NCI-H2029 treated with DMSO at 0.1 percent for 48 hours (cell line): ENCODE measurements at regions not wholly inside any gene's neighbourhood (a gene's known extent, or its start where the extent isn't known, plus 50 kb on each side); places are given as distances from the start of the nearest gene placed in this dataset.
"Not testable (repeated sequence)": the region's sequence is repeated elsewhere in the genome, so short reads cannot be mapped to it uniquely, and the experiment has no call there.

Experiments
- DNase-seq: peaks from one replicate; lab custom pipeline; 2025; lab: John Stamatoyannopoulos, UW

GRCh38 chr6:14292119-14292518 lies 174.5 kb downstream of the CD83 start:
- DNase-seq = peak; percentile 91

GRCh38 chr6:14294270-14294951 lies 176.8 kb downstream of the CD83 start:
- DNase-seq = peak; percentile 100

GRCh38 chr6:14296698-14297097 lies 179.1 kb downstream of the CD83 start:
- not testable (repeated sequence) for DNase-seq

DNA sequence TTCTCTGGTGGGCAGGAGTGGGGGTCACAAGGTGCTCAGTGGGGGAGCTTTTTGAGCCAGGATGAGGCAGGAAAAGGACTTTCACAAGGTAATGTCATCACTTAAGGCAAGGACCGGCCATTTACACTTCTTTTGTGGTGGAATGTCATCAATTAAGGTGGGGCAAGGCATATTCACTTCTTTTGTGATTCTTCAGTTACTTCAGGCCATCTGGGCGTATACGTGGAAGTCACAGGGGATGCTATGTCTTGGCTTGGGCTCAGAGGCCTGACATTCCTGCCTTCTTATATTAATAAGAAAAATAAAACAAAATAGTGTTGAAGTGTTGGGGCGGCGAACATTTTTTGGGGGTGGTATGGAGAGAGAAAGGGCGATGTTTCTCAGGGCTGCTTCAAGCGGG lies 179.5 kb downstream of the CD83 start:
- DNase-seq = not testable (repeated sequence)

- not testable (repeated sequence) for DNase-seq
Measured at GRCh38 chr6:14300189-14300588, 182.6 kb downstream of the CD83 start.

- not testable (repeated sequence) for DNase-seq
Measured at GRCh38 chr6:14300721-14301120, 183.1 kb downstream of the CD83 start.

DNA sequence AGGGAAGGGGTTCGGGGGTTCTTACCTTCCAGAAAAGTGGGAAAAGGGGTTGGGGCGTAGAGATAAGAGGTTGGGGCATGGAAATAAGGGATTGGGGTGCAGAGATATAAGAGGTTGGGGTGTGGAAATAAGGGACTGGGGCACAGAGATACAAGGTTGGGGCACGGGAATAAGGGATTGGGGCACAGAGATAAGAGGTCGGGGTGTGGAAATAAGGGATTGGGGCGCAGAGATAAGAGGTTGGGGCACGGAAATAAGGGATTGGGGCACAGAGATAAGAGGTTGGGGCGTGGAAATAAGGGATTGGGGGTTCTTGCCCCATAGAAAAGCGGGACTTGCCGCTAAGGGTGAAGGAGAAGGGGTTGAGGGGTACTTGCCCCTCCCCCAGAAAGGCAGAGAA lies 183.9 kb downstream of the CD83 start:
- DNase-seq = not testable (repeated sequence)

- DNase-seq = no peak
Measured at GRCh38 chr6:14305131-14305530, 187.6 kb downstream of the CD83 start.

DNA sequence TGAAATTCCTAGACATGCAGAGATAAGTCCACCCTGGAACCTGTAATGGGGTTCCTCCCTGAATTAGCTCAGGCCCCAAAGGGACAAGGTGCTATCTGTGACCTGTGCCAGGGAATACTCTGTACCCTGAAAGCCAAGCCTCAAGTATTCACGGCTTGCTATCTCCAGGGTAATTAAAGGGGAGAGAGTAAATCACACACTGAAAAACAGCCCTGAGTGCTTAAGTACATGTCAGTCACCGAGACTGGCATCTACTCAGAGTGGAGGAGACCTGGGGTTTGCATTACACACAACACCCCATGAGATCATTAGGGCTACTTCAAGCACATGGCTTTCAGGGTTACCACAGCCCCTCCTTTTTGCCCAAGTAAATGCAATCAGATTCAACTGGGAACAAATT lies 188.1 kb downstream of the CD83 start:
- no peak for DNase-seq

DNA sequence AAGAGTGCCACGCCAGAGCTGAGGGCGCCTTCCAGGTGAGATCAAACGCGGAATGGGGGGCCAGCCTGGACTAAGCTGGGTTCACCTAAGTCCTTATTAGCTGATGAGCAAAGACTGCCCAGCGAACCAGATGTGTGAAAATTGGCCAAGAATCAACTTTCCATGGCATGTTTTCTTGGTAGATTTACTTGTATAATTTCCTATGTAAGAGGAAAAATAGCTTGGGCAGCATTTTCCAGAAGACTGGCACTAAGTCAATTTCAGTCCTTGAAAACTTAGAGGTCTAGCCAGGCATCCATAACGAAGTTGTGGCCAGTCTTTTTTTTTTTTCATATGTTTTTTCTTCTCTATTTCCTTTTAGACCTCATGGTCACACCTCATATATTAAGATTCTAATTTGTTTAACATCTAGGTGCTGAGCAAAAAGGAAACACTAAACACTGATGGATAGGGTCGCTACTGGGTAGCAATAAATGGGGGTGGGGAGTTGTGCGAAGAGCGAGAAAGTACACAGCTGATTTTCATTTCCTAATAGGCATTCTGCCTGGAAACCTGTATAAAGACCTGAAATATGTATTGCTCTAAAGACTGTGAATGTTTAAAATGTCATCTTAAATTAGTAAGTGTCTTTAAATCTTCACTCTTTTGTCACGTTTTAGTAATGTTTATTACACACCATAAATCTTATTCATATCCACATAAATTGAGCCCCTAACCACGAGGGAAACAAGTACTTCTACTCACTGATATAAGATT lies 188.8 kb downstream of the CD83 start:
- DNase-seq = no peak

DNA sequence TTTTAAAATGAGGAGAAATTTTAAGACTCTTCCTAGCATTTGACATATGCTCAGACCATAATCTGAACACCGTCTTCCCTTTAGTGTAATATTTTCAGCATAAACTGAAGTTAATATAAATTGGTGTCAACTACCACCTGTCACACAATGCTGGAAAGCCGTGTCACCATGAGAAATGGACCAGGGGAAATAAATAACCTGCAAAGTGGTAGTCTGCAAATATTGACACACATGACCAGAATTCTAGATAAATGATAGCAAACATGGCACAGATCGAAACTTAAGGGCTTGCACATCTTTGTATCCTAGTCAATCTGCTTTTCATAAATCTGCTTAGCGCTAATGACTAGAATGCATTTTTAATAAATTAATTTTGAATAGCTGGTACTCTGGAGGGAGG lies 191.9 kb downstream of the CD83 start:
- DNase-seq = peak; percentile 73

GRCh38 chr6:14309951-14310445 lies 192.4 kb downstream of the CD83 start:
- no peak for DNase-seq

GRCh38 chr6:14310960-14311359 lies 193.4 kb downstream of the CD83 start:
- no peak for DNase-seq

- DNase-seq = no peak
Measured at GRCh38 chr6:14312587-14312986, 195.0 kb downstream of the CD83 start.

- DNase-seq = no peak
Measured at GRCh38 chr6:14313248-14313647, 195.7 kb downstream of the CD83 start.

- no peak for DNase-seq
Measured at GRCh38 chr6:14315353-14315752, 197.8 kb downstream of the CD83 start.

- no peak for DNase-seq
Measured at GRCh38 chr6:14316651-14317386, 199.2 kb downstream of the CD83 start.

GRCh38 chr6:14317387-14317970 lies 199.9 kb downstream of the CD83 start:
- DNase-seq = no peak

DNA sequence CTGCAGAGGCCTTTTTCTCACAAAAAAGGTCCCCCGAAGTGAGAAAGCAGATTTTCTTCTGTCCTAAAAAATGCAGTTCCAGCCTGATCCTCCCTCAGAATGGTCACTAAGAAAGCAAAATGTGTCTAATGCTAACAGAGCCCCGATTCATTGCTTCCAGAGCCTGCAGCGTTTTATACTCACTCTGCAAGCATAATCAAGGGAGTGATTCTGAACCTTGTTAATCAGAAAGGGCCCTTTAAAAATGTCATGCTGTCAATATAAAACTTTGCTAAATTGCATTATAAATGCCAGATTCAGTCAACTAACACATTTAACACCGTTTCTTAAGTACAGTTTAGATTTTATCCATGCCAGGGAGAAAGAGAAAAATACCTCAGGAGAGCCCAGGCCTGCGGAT lies 202.8 kb downstream of the CD83 start:
- no peak for DNase-seq

DNA sequence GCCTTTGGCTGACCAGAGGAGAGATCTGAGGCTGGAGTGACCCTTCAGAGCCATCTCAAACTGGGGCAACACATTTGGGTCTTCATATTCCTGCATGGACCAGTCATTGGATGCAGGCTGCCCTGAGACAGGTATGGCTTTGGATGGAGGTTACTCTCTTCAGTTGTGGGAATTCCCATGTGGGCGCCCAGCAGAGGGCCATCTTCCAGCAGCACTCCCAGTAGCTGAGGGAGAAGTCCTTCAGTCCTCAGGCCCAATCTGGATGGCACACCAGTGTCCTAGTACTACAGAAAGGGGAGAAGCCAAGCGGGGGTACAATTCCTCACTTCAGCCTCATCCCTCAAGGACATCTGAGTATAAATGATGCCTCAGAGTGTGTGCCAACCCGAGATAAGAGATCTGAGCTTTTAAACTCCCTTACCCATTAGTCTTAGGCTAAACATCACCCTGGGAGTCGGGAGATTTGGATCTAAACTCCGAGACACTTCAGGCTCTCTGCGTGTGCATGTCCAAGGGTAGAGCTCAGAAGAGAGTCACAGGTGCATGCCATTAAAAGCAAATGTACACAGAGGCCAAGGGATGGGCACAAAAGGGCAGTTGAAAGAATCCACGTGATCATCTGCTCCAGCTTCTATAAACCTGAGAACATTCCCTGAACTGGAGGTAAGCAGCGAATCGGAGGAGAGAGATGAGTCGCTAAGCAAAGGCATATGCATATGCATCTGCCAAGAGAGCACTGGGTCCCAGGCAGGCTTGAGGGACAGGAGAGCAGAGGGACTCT lies 204.6 kb downstream of the CD83 start:
- DNase-seq = no peak

DNA sequence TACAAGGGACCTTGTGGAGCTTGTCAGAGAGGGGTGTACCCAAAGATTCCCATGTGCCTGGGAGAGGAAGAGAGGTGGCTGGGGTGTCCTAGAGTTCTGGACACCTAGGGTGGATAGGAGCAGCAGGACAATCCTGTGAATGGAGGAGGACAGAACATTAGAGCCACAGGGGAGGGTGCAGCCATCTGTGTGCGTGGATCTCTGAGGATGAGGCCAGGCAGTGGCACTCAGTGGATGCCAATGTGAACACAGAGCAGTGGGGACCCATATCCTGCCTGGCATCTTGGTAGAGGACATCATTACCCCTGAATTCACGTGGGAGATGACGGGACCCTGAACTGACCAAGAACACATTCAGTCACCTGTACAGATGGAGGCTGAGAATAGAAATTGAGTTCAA lies 205.3 kb downstream of the CD83 start:
- DNase-seq = no peak

DNA sequence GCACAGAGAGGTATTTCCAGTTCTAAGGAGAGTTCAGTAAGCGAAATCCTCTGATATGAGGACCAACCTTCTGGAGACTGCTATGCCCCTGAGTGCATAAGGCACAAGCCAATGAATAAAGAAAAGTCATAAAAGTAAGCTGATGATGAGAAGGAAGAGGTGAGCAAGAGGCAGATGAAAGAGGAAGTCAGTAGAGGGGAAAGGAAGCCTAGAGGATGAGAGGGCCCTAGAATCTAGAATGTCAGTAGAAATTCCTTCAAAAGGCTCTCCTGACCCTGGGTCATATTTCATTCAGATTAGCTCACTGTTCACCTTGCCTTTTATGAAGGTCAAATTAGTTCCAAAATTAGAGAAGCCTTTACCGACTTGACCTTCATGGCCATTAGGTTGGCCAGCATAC lies 209.2 kb downstream of the CD83 start:
- no peak for DNase-seq
